ENCODE measurements at regions not wholly inside any gene's neighbourhood (a gene's known extent, or its start where the extent isn't known, plus 50 kb on each side); places are given as distances from the start of the nearest gene placed in this dataset.
"Not testable (repeated sequence)": the region's sequence is repeated elsewhere in the genome, so short reads cannot be mapped to it uniquely, and the experiment has no call there.

- no peak for DNase-seq
- H3K36me3 Mint-ChIP-seq, result no peaks in the 10 kb centered on the region
- H3K9me3 Mint-ChIP-seq, result no peaks in the 10 kb centered on the region
- no peak overlapping the region for H3K4me3 Mint-ChIP-seq
- no peaks in the 10 kb centered on the region for H3K27me3 Mint-ChIP-seq
- H3K27ac Mint-ChIP-seq, result no peak overlapping the region
- CTCF ChIA-PET, result no interaction called here
- H3K4me1 Mint-ChIP-seq, result no peaks in the 10 kb centered on the region
Measured at GRCh38 chr3:152756807-152757206, 78.1 kb upstream of the P2RY1 start.

GRCh38 chr3:152760024-152760563 lies 74.8 kb upstream of the P2RY1 start:
- CTCF ChIA-PET, result no interaction called here
- H3K4me1 Mint-ChIP-seq, result no peaks in the 10 kb centered on the region

GRCh38 chr3:152760591-152760990 lies 74.3 kb upstream of the P2RY1 start:
- no peaks in the 10 kb centered on the region for H3K27me3 Mint-ChIP-seq
- H3K4me3 Mint-ChIP-seq, result no peak overlapping the region
- H3K36me3 Mint-ChIP-seq, result no peaks in the 10 kb centered on the region
- no peaks in the 10 kb centered on the region for H3K4me1 Mint-ChIP-seq
- no peaks in the 10 kb centered on the region for H3K9me3 Mint-ChIP-seq
- CTCF ChIA-PET, result no interaction called here
- DNase-seq, result no peak
- no peak overlapping the region for H3K27ac Mint-ChIP-seq

More at GRCh38 chr3:152760024-152760563, 74.8 kb upstream of the P2RY1 start:
- Mint-ChIP-seq H3K4me3 (no peak overlapping the region), H3K9me3 (no peaks in the 10 kb centered on the region), H3K27ac (no peak overlapping the region), H3K27me3 (no peaks in the 10 kb centered on the region), H3K36me3 (no peaks in the 10 kb centered on the region)
- DNase-seq, result no peak

- H3K9me3 Mint-ChIP-seq, result no peaks in the 10 kb centered on the region
- H3K36me3 Mint-ChIP-seq, result no peaks in the 10 kb centered on the region
- H3K4me3 Mint-ChIP-seq, result no peak overlapping the region
- H3K27ac Mint-ChIP-seq, result no peak overlapping the region
- no peaks in the 10 kb centered on the region for H3K27me3 Mint-ChIP-seq
- CTCF ChIA-PET, result no interaction called here
- DNase-seq, result no peak
- H3K4me1 Mint-ChIP-seq, result no peaks in the 10 kb centered on the region
Measured at GRCh38 chr3:152768478-152768877, 66.5 kb upstream of the P2RY1 start.

- Mint-ChIP-seq H3K36me3 (no peaks in the 10 kb centered on the region), H3K9me3 (no peaks in the 10 kb centered on the region), H3K4me3 (no peak overlapping the region), H3K27me3 (no peaks in the 10 kb centered on the region), H3K27ac (no peak overlapping the region), H3K4me1 (no peaks in the 10 kb centered on the region)
- no peak for DNase-seq
- CTCF ChIA-PET, result no interaction called here
Measured at GRCh38 chr3:152769523-152769922, 65.4 kb upstream of the P2RY1 start.

GRCh38 chr3:152770296-152770695 lies 64.6 kb upstream of the P2RY1 start:
- no peak for DNase-seq
- Mint-ChIP-seq H3K9me3 (no peaks in the 10 kb centered on the region), H3K4me3 (no peak overlapping the region), H3K27ac (no peak overlapping the region), H3K27me3 (no peaks in the 10 kb centered on the region), H3K4me1 (no peaks in the 10 kb centered on the region), H3K36me3 (no peaks in the 10 kb centered on the region)
- CTCF ChIA-PET, result no interaction called here

- Mint-ChIP-seq H3K4me3 (no peak overlapping the region), H3K27ac (no peak overlapping the region)
- CTCF ChIA-PET, result no interaction called here
Measured at GRCh38 chr3:152771120-152771519, 63.8 kb upstream of the P2RY1 start.

GRCh38 chr3:152772674-152773225 lies 62.2 kb upstream of the P2RY1 start:
- H3K36me3 Mint-ChIP-seq, result no peaks in the 10 kb centered on the region
- DNase-seq, result no peak

More at GRCh38 chr3:152771120-152771519, 63.8 kb upstream of the P2RY1 start:
- Mint-ChIP-seq H3K9me3 (no peaks in the 10 kb centered on the region), H3K4me1 (no peaks in the 10 kb centered on the region), H3K36me3 (no peaks in the 10 kb centered on the region), H3K27me3 (no peaks in the 10 kb centered on the region)
- no peak for DNase-seq

GRCh38 chr3:152773633-152774032 lies 61.3 kb upstream of the P2RY1 start:
- no peaks in the 10 kb centered on the region for H3K27me3 Mint-ChIP-seq
- DNase-seq, result no peak
- H3K36me3 Mint-ChIP-seq, result no peaks in the 10 kb centered on the region
- H3K4me1 Mint-ChIP-seq, result no peaks in the 10 kb centered on the region
- H3K9me3 Mint-ChIP-seq, result no peaks in the 10 kb centered on the region
- no peak overlapping the region for H3K27ac Mint-ChIP-seq
- no peak overlapping the region for H3K4me3 Mint-ChIP-seq
- CTCF ChIA-PET, result no interaction called here

More at GRCh38 chr3:152772674-152773225, 62.2 kb upstream of the P2RY1 start:
- no peaks in the 10 kb centered on the region for H3K27me3 Mint-ChIP-seq
- no peak overlapping the region for H3K27ac Mint-ChIP-seq
- H3K4me3 Mint-ChIP-seq, result no peak overlapping the region
- H3K9me3 Mint-ChIP-seq, result no peaks in the 10 kb centered on the region
- CTCF ChIA-PET, result no interaction called here
- H3K4me1 Mint-ChIP-seq, result no peaks in the 10 kb centered on the region

- H3K27me3 Mint-ChIP-seq, CTCF ChIA-PET, H3K9me3 Mint-ChIP-seq, H3K36me3 Mint-ChIP-seq, H3K4me3 Mint-ChIP-seq, H3K27ac Mint-ChIP-seq, H3K4me1 Mint-ChIP-seq, DNase-seq: not testable (repeated sequence)
Measured at GRCh38 chr3:152774230-152774629, 60.7 kb upstream of the P2RY1 start.

GRCh38 chr3:152778022-152778421 lies 56.9 kb upstream of the P2RY1 start:
- CTCF ChIA-PET, result no interaction called here
- H3K27ac Mint-ChIP-seq, result no peak overlapping the region

GRCh38 chr3:152779653-152780052 lies 55.3 kb upstream of the P2RY1 start:
- Mint-ChIP-seq H3K4me3 (no peak overlapping the region), H3K9me3 (no peaks in the 10 kb centered on the region), H3K27ac (no peak overlapping the region), H3K4me1 (no peaks in the 10 kb centered on the region), H3K36me3 (no peaks in the 10 kb centered on the region), H3K27me3 (no peaks in the 10 kb centered on the region)
- DNase-seq, result no peak
- CTCF ChIA-PET, result no interaction called here

More at GRCh38 chr3:152778022-152778421, 56.9 kb upstream of the P2RY1 start:
- no peak for DNase-seq
- no peak overlapping the region for H3K4me3 Mint-ChIP-seq
- no peaks in the 10 kb centered on the region for H3K9me3 Mint-ChIP-seq
- H3K4me1 Mint-ChIP-seq, result no peaks in the 10 kb centered on the region
- no peaks in the 10 kb centered on the region for H3K27me3 Mint-ChIP-seq
- no peaks in the 10 kb centered on the region for H3K36me3 Mint-ChIP-seq

GRCh38 chr3:152780553-152780952 lies 54.4 kb upstream of the P2RY1 start:
- no peak for DNase-seq
- no peak overlapping the region for H3K4me3 Mint-ChIP-seq
- H3K27me3 Mint-ChIP-seq, result no peaks in the 10 kb centered on the region
- H3K9me3 Mint-ChIP-seq, result no peaks in the 10 kb centered on the region
- no peak overlapping the region for H3K27ac Mint-ChIP-seq
- H3K4me1 Mint-ChIP-seq, result no peaks in the 10 kb centered on the region
- CTCF ChIA-PET, result no interaction called here
- H3K36me3 Mint-ChIP-seq, result no peaks in the 10 kb centered on the region

GRCh38 chr3:152785051-152785450 lies 49.9 kb upstream of the P2RY1 start:
- Mint-ChIP-seq H3K9me3 (no peaks in the 10 kb centered on the region), H3K27ac (no peak overlapping the region), H3K4me3 (no peak overlapping the region), H3K27me3 (no peaks in the 10 kb centered on the region), H3K36me3 (no peaks in the 10 kb centered on the region), H3K4me1 (no peaks in the 10 kb centered on the region)
- DNase-seq, result no peak
- CTCF ChIA-PET, result no interaction called here

Data from activated naive CD4-positive, alpha-beta T cell treated with anti-CD3 and anti-CD28 coated beads, Interleukin-2, amount 10 ng/mL, durations not matched to agents 7 days and 5 days (primary cell).